Esophagus squamous epithelium (tissue), 4 donors: ENCODE measurements at regions not wholly inside any gene's neighbourhood (a gene's known extent, or its start where the extent isn't known, plus 50 kb on each side); places are given as distances from the start of the nearest gene placed in this dataset.

Experiments used
- CTCF ChIP-seq, 6 experiments: fragments of 450-650 bp in 4 of 6; fragments of 200-600 bp in 2 of 6; sonication (generic) in 2 of 6; IDR thresholded peaks; one replicate each; pipeline ENCODE4 v1.5.1; 2016 to 2019; ENCODE audit warnings: antibody characterized with exemption in 6 of 6, mild to moderate bottlenecking in 4 of 6, moderate library complexity in 4 of 6
- POLR2A ChIP-seq, 4 donors: fragments of 450-650 bp; IDR thresholded peaks; one replicate each; pipeline ENCODE4 v1.6.1; 2017; ENCODE audit warnings: antibody characterized with exemption in 4 of 4, mild to moderate bottlenecking in 4 of 4, moderate library complexity in 3 of 4

GRCh38 chr13:22883956-22884355 is 296.8 kb upstream of the SGCG start:
- no peak for TF ChIP-seq POLR2A (IDR thresholded peaks at IDR 0.05)
- TF ChIP-seq CTCF (IDR thresholded peaks at IDR 0.05): no peak
